HCT116 (cell line): ENCODE measurements at regions not wholly inside any gene's neighbourhood (a gene's known extent, or its start where the extent isn't known, plus 50 kb on each side); places are given as distances from the start of the nearest gene placed in this dataset.

Source experiments
- ATAC-seq: fragments of 200-7000 bp; cut with Tn5 transposase; 2 replicates; pipeline ENCODE4 v1.9.1; 2020; ENCODE audit warnings: mild to moderate bottlenecking, moderate library complexity
- BruUV-seq: library from RNA; stranded (reverse); fragments of 400-500 nt; replicated peaks from 2 replicates; lab custom pipeline; 2021; lab: Mats Ljungman, UMichigan
- CTCF ChIA-PET: fragments of 300-600 bp; sonication (Branson Sonifier 250); formaldehyde crosslinking; loops from one replicate; lab custom pipeline; 2021; ENCODE audit warnings: antibody characterized with exemption; lab: Charles Lee
- POLR2A ChIA-PET: fragments of 300-600, 350-600 bp; sonication (Branson Sonifier 250); formaldehyde crosslinking; loops from one replicate; lab custom pipeline; 2021; ENCODE audit warnings: antibody characterized with exemption; lab: Charles Lee
- RAD21 ChIA-PET, 2 experiments: fragments of 300-600 bp; sonication (Branson Sonifier 250); formaldehyde crosslinking; loops; one replicate each; lab custom pipeline; 2023; ENCODE audit warnings: low total read pairs in 2 of 2; ENCODE audit not compliant: uncharacterized antibody in 2 of 2, unreplicated experiment in 2 of 2, low non-redundant PET in 1 of 2; lab: Charles Lee
- DNase-seq: peaks from one replicate; pipeline ENCODE4 v3.0.0-alpha.2; 2010; ENCODE audit warnings: low read depth, low spot score
- H2AFZ ChIP-seq: fragments of 200-600 bp; shearing (Covaris generic), sonication (generic); 2 replicates; pipeline ENCODE4 v1.6.1; 2017; ENCODE audit warnings: low read depth, mixed run types, mixed read lengths, antibody characterized with exemption, low read length; ENCODE audit not compliant: poor library complexity, severe bottlenecking
- H3K27ac ChIP-seq: 2 replicates; pipeline ENCODE4 v1.5.1; 2012; ENCODE audit warnings: low read depth, low read length
- H3K27me3 ChIP-seq: fragments of 200-600 bp; sonication (generic); 2 replicates; pipeline ENCODE4 v1.6.1; 2016; ENCODE audit warnings: mixed run types, low read length, mixed read lengths; ENCODE audit not compliant: insufficient read depth
- H3K36me3 ChIP-seq, 2 experiments: fragments of 200-500 bp in 1 of 2; fragments of 200-600 bp in 1 of 2; sonication (Bioruptor generic) in 1 of 2; sonication (generic) in 1 of 2; 2 replicates each; pipeline versions ENCODE4 v1.5.1 to v1.6.1; 2014 to 2016; ENCODE audit warnings: low read length in 2 of 2, inconsistent platforms in 1 of 2, mixed read lengths in 1 of 2, mixed run types in 1 of 2; ENCODE audit not compliant: insufficient read depth in 2 of 2, control insufficient read depth in 1 of 2
- H3K4me1 ChIP-seq, 2 experiments: fragments of 200-600 bp in 1 of 2; sonication (generic) in 1 of 2; 2 replicates each; pipeline versions ENCODE4 v1.5.1 to v1.6.1; 2012 to 2017; ENCODE audit warnings: low read length in 2 of 2, inconsistent platforms in 1 of 2, mild to moderate bottlenecking in 1 of 2, mixed read lengths in 1 of 2, mixed run types in 1 of 2, moderate library complexity in 1 of 2; ENCODE audit not compliant: insufficient read depth in 2 of 2, control insufficient read depth in 1 of 2
- H3K4me2 ChIP-seq: fragments of 200-600 bp; sonication (generic); 2 replicates; pipeline ENCODE4 v1.6.1; 2017; ENCODE audit warnings: mixed run types, low read length, mixed read lengths
- H3K4me3 ChIP-seq, 2 experiments: fragments of 200-600 bp in 1 of 2; sonication (generic) in 1 of 2; replicated peaks in 1 of 2; 2 replicates each; pipeline ENCODE4 v1.5.1; 2011 to 2016; ENCODE audit warnings: low read length in 2 of 2, control low read depth in 1 of 2, low read depth in 1 of 2, mild to moderate bottlenecking in 1 of 2, mixed read lengths in 1 of 2, mixed run types in 1 of 2
- H3K79me2 ChIP-seq: fragments of 200-600 bp; sonication (generic); 2 replicates; pipeline ENCODE4 v1.6.1; 2017; ENCODE audit warnings: mild to moderate bottlenecking, mixed run types, low read length, moderate library complexity, mixed read lengths; ENCODE audit not compliant: insufficient read depth
- H3K9ac ChIP-seq: fragments of 200-600 bp; sonication (generic); 2 replicates; pipeline ENCODE4 v1.6.1; 2016; ENCODE audit warnings: low read length, mixed read lengths
- H3K9me2 ChIP-seq: fragments of 200-600 bp; sonication (generic), shearing (Covaris generic); 2 replicates; pipeline ENCODE4 v1.6.1; 2017; ENCODE audit warnings: mixed run types, mild to moderate bottlenecking, moderate library complexity; ENCODE audit not compliant: insufficient read depth
- H3K9me3 ChIP-seq, 2 experiments: fragments of 200-500 bp in 1 of 2; fragments of 200-600 bp in 1 of 2; sonication (Bioruptor generic) in 1 of 2; sonication (generic) in 1 of 2; 2 replicates each; pipeline ENCODE4 v1.6.1; 2014 to 2017; ENCODE audit warnings: low read length in 2 of 2, mixed read lengths in 2 of 2, inconsistent platforms in 1 of 2, low read depth in 1 of 2, mild to moderate bottlenecking in 1 of 2, mixed run types in 1 of 2, moderate library complexity in 1 of 2; ENCODE audit not compliant: control insufficient read depth in 1 of 2, insufficient read depth in 1 of 2
- H4K20me1 ChIP-seq: fragments of 200-600 bp; sonication (generic), shearing (Covaris generic); 2 replicates; pipeline ENCODE4 v1.6.1; 2017; ENCODE audit warnings: mixed run types, mild to moderate bottlenecking, moderate library complexity; ENCODE audit not compliant: insufficient read depth
- CBX3 ChIP-seq: IDR thresholded peaks from 2 replicates; pipeline ENCODE4 v1.6.1; 2012; ENCODE audit warnings: low read depth
- CEBPB ChIP-seq: IDR thresholded peaks from 2 replicates; pipeline ENCODE4 v1.6.1; 2012; ENCODE audit warnings: low read depth
- CTCF ChIP-seq, 3 experiments: fragments of 200-600 bp in 1 of 3; sonication (generic) in 1 of 3; IDR thresholded peaks in 2 of 3; conservative IDR thresholded peaks in 1 of 3; 2 replicates each; pipeline ENCODE4 v1.5.1; 2012 to 2017; ENCODE audit warnings: low read depth in 2 of 3, low read length in 2 of 3, antibody characterized with exemption in 1 of 3, borderline replicate concordance in 1 of 3, control low read depth in 1 of 3, mild to moderate bottlenecking in 1 of 3, mixed read lengths in 1 of 3, mixed run types in 1 of 3, moderate library complexity in 1 of 3; ENCODE audit not compliant: insufficient read depth in 1 of 3
- EGR1 ChIP-seq: IDR thresholded peaks from 2 replicates; pipeline ENCODE4 v1.6.1; 2012; ENCODE audit warnings: low read depth
- JUND ChIP-seq: IDR thresholded peaks from 2 replicates; pipeline ENCODE4 v1.6.1; 2012
- POLR2A ChIP-seq: IDR thresholded peaks from 2 replicates; pipeline ENCODE4 v1.7.0; 2011; ENCODE audit warnings: borderline replicate concordance; ENCODE audit not compliant: insufficient read depth, insufficient read length; ENCODE audit errors: extremely low read depth
- POLR2AphosphoS5 ChIP-seq: IDR thresholded peaks from 2 replicates; pipeline ENCODE4 v1.6.1; 2011; ENCODE audit warnings: mild to moderate bottlenecking, low read depth, low read length, moderate library complexity
- RAD21 ChIP-seq: IDR thresholded peaks from 2 replicates; pipeline ENCODE4 v1.6.1; 2012; ENCODE audit warnings: low read depth, mild to moderate bottlenecking
- SP1 ChIP-seq: IDR thresholded peaks from 2 replicates; pipeline ENCODE4 v1.6.1; 2012; ENCODE audit warnings: low read depth
- SRF ChIP-seq: IDR thresholded peaks from 2 replicates; pipeline ENCODE4 v1.6.1; 2012; ENCODE audit warnings: low read depth
- YY1 ChIP-seq: IDR thresholded peaks from 2 replicates; pipeline ENCODE4 v1.6.1; 2011; ENCODE audit warnings: low read length, low read depth, moderate library complexity, mild to moderate bottlenecking; ENCODE audit not compliant: insufficient replicate concordance; ENCODE audit errors: extremely low read depth
- ZBTB33 ChIP-seq: IDR thresholded peaks from 2 replicates; pipeline ENCODE4 v1.6.1; 2011; ENCODE audit warnings: mild to moderate bottlenecking, low read length, moderate library complexity; ENCODE audit not compliant: insufficient replicate concordance; ENCODE audit errors: extremely low read depth
- intact Hi-C: fragments of 100-400 bp; cut with micrococcal nuclease; formaldehyde crosslinking; loops from 2 replicates; pipeline ENCODE4 v1.10.0; 2022
- TF ChIP-seq, protein P1 (sequence below): IDR thresholded peaks from 2 replicates; pipeline ENCODE4 v1.6.1; 2012

DNA sequence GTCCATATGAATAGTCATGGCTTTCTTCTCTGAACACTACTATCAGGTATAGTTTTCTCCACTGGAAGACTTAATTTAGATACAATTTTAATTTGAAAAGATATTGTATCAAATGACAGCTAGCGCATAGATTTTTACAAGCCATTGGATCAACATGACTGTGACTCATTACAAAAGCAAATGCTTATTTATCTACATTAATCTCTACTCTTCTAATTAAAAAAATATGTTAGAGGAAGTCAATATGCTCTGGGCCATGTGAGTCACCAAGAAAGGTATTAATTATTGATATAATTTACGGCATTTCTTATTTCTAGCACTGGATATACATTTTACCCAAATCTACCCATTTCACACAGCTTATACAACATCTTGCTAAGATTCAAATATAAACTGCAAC, 800.3 kb upstream of the GBE1 start:
- Histone ChIP-seq H3K9me3 (no peaks in the 10 kb centered on the region; a peak in 1 of 4 replicates), H3K9ac (no peak overlapping the region), H3K4me3 (no peak overlapping the region), H3K36me3 (no peaks in the 10 kb centered on the region), H3K4me1 (no peaks in the 10 kb centered on the region), H3K4me2 (no peak overlapping the region), H2AFZ (no peak overlapping the region), H3K27me3 (no peaks in the 10 kb centered on the region), H3K9me2 (no peaks in the 10 kb centered on the region), H3K27ac (no peak overlapping the region), H3K79me2 (no peaks in the 10 kb centered on the region), H4K20me1 (no peaks in the 10 kb centered on the region; the same call in 1 of the 2 replicates)
- CTCF ChIA-PET = no interaction called here
- TF ChIP-seq POLR2A (no peak), SRF (no peak), YY1 (no peak), RAD21 (no peak)
- DNase-seq (no peak), ATAC-seq (no peak)
- intact Hi-C loops = no loop called here
- BruUV-seq = no TSS peak
- RAD21 ChIA-PET = no interaction called here
- POLR2A ChIA-PET = no interaction called here

DNA sequence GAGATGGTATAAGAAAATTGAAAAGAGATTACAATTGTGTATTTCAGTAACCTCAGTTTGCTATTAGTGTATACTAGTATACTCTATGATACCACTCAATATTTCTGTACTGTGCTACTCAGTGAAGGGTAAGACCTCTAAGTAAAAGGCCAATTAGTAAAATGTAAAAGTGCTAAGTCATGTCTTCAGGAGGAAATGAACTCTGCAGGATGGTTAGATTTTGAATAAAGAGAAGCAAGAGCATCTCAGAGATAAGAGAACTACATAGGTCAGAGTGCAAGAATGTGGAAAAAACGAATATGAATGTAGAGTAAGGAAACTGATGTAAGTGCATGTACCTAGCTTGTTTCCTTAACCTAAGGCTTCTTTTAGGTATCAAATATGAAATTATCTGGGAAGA, 796.6 kb upstream of the GBE1 start:
- ATAC-seq = no peak
- BruUV-seq = no TSS peak
- POLR2A ChIA-PET = no interaction called here

More for the DNA sequence above, 796.6 kb upstream of the GBE1 start:
- Histone ChIP-seq H3K4me3 (no peak overlapping the region), H4K20me1 (no peaks in the 10 kb centered on the region; the same call in 1 of the 2 replicates), H3K4me1 (no peaks in the 10 kb centered on the region), H3K4me2 (no peak overlapping the region), H3K27ac (no peak overlapping the region), H2AFZ (no peak overlapping the region), H3K27me3 (no peaks in the 10 kb centered on the region), H3K9me2 (no peaks in the 10 kb centered on the region)
- DNase-seq = no peak
- CTCF ChIA-PET = no interaction called here
- RAD21 ChIA-PET = no interaction called here
- no peak for TF ChIP-seq CTCF (IDR thresholded peaks at IDR 0.05 in 2 of 3, conservative IDR thresholded peaks at IDR 0.05 in 1 of 3; ENCODE audit: borderline replicate concordance in 1 of 3, insufficient read depth in 1 of 3, low read depth in 2 of 3, low read length in 2 of 3)
- TF ChIP-seq ZBTB33 = no peak
- TF ChIP-seq CEBPB = no peak
- no peak for TF ChIP-seq SP1
- TF ChIP-seq JUND = no peak
- no peak for TF ChIP-seq EGR1
- TF ChIP-seq POLR2AphosphoS5 = no peak
- TF ChIP-seq, protein P1, sequence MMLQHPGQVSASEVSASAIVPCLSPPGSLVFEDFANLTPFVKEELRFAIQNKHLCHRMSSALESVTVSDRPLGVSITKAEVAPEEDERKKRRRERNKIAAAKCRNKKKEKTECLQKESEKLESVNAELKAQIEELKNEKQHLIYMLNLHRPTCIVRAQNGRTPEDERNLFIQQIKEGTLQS = no peak
- TF ChIP-seq CBX3 = no peak
- TF ChIP-seq RAD21 = no peak
- TF ChIP-seq YY1 = no peak
- TF ChIP-seq SRF = no peak
- TF ChIP-seq, all 23 proteins: peak for 0
- Histone ChIP-seq H3K79me2 (no peaks in the 10 kb centered on the region), H3K9ac (no peak overlapping the region), H3K9me3 (no peaks in the 10 kb centered on the region; a peak in 1 of 4 replicates), H3K36me3 (no peaks in the 10 kb centered on the region)
- intact Hi-C loops = no loop called here
